ENCODE measurements at regions not wholly inside any gene's neighbourhood (a gene's known extent, or its start where the extent isn't known, plus 50 kb on each side); places are given as distances from the start of the nearest gene placed in this dataset.

- Histone ChIP-seq H3K4me2 (ENCODE audit: insufficient read depth, low read length) (no peak overlapping the region), H4K20me1 (ENCODE audit: insufficient read depth, low read length) (no peaks in the 10 kb centered on the region)
These were observed 78.1 kb upstream of the SPTBN1 start for GRCh38 chr2:54377901-54378493.

GRCh38 chr2:54380670-54381069, 75.5 kb upstream of the SPTBN1 start:
- Histone ChIP-seq H3K4me2 (ENCODE audit: insufficient read depth, low read length) (no peak overlapping the region), H3K9me3 (ENCODE audit: insufficient read depth, low read length, severe bottlenecking) (no peaks in the 10 kb centered on the region), H3K27ac (ENCODE audit: low read length) (no peak overlapping the region), H4K20me1 (ENCODE audit: insufficient read depth, low read length) (no peaks in the 10 kb centered on the region), H3K27me3 (ENCODE audit: insufficient read depth, low read length, poor library complexity) (no peaks in the 10 kb centered on the region), H2AFZ (ENCODE audit: low read depth, low read length) (no peak overlapping the region), H3K79me2 (ENCODE audit: insufficient read depth, low read length) (no peaks in the 10 kb centered on the region), H3K36me3 (ENCODE audit: insufficient read depth, low read length) (no peaks in the 10 kb centered on the region), H3K4me1 (ENCODE audit: insufficient read depth, low read length) (no peaks in the 10 kb centered on the region), H3K4me3 (ENCODE audit: low read depth in 1 of 2, low read length in 2 of 2) (no peak overlapping the region), H3K9ac (ENCODE audit: low read depth, low read length) (no peak overlapping the region)
- no peak for TF ChIP-seq CTCF (IDR thresholded peaks at IDR 0.05; ENCODE audit: borderline replicate concordance, extremely low read depth, low read length, poor library complexity, severe bottlenecking)
- no peak for TF ChIP-seq EZH2 (IDR thresholded peaks at IDR 0.05; ENCODE audit: borderline replicate concordance, low read depth, low read length, severe bottlenecking)
- no peak for DNase-seq
- ATAC-seq (ENCODE audit: insufficient read depth, low read depth): no peak

More at GRCh38 chr2:54377901-54378493, 78.1 kb upstream of the SPTBN1 start:
- no peaks in the 10 kb centered on the region for H3K9me3 ChIP-seq (ENCODE audit: insufficient read depth, low read length, severe bottlenecking)
- H2AFZ ChIP-seq (ENCODE audit: low read depth, low read length): no peak overlapping the region
- H3K4me3 ChIP-seq (ENCODE audit: low read depth in 1 of 2, low read length in 2 of 2): no peak overlapping the region
- DNase-seq: no peak
- no peak overlapping the region for H3K9ac ChIP-seq (ENCODE audit: low read depth, low read length)
- H3K79me2 ChIP-seq (ENCODE audit: insufficient read depth, low read length): no peaks in the 10 kb centered on the region
- H3K27me3 ChIP-seq (ENCODE audit: insufficient read depth, low read length, poor library complexity): no peaks in the 10 kb centered on the region
- no peaks in the 10 kb centered on the region for H3K4me1 ChIP-seq (ENCODE audit: insufficient read depth, low read length)
- TF ChIP-seq EZH2 (IDR thresholded peaks at IDR 0.05; ENCODE audit: borderline replicate concordance, low read depth, low read length, severe bottlenecking): no peak
- TF ChIP-seq CTCF (IDR thresholded peaks at IDR 0.05; ENCODE audit: borderline replicate concordance, extremely low read depth, low read length, poor library complexity, severe bottlenecking): no peak
- no peak overlapping the region for H3K27ac ChIP-seq (ENCODE audit: low read length)
- no peak for ATAC-seq (ENCODE audit: insufficient read depth, low read depth)
- no peaks in the 10 kb centered on the region for H3K36me3 ChIP-seq (ENCODE audit: insufficient read depth, low read length)

GRCh38 chr2:54381293-54381692, 74.8 kb upstream of the SPTBN1 start:
- no peaks in the 10 kb centered on the region for H3K36me3 ChIP-seq (ENCODE audit: insufficient read depth, low read length)
- H2AFZ ChIP-seq (ENCODE audit: low read depth, low read length): no peak overlapping the region
- H3K79me2 ChIP-seq (ENCODE audit: insufficient read depth, low read length): no peaks in the 10 kb centered on the region
- ATAC-seq (ENCODE audit: insufficient read depth, low read depth) (no peak), DNase-seq (no peak)
- H3K27me3 ChIP-seq (ENCODE audit: insufficient read depth, low read length, poor library complexity): no peaks in the 10 kb centered on the region
- H3K4me2 ChIP-seq (ENCODE audit: insufficient read depth, low read length): no peak overlapping the region
- H4K20me1 ChIP-seq (ENCODE audit: insufficient read depth, low read length): no peaks in the 10 kb centered on the region
- no peaks in the 10 kb centered on the region for H3K9me3 ChIP-seq (ENCODE audit: insufficient read depth, low read length, severe bottlenecking)
- no peak overlapping the region for H3K4me3 ChIP-seq (ENCODE audit: low read depth in 1 of 2, low read length in 2 of 2)
- no peak for TF ChIP-seq CTCF (IDR thresholded peaks at IDR 0.05; ENCODE audit: borderline replicate concordance, extremely low read depth, low read length, poor library complexity, severe bottlenecking)
- no peak for TF ChIP-seq EZH2 (IDR thresholded peaks at IDR 0.05; ENCODE audit: borderline replicate concordance, low read depth, low read length, severe bottlenecking)
- no peak overlapping the region for H3K9ac ChIP-seq (ENCODE audit: low read depth, low read length)
- no peaks in the 10 kb centered on the region for H3K4me1 ChIP-seq (ENCODE audit: insufficient read depth, low read length)
- H3K27ac ChIP-seq (ENCODE audit: low read length): no peak overlapping the region
